OCI-LY1 (cell line): ENCODE measurements at regions not wholly inside any gene's neighbourhood (a gene's known extent, or its start where the extent isn't known, plus 50 kb on each side); places are given as distances from the start of the nearest gene placed in this dataset.

Experiments used
- H2AFZ ChIP-seq: fragments of 200-600 bp; sonication (generic), shearing (Covaris generic); 2 replicates; pipeline ENCODE4 v1.6.0; 2014; ENCODE audit warnings: antibody characterized with exemption, mild to moderate bottlenecking, low read length
- H3F3A ChIP-seq: fragments of 200-600 bp; sonication (generic), shearing (Covaris generic); 2 replicates; pipeline ENCODE4 v1.6.0; 2014; ENCODE audit warnings: mild to moderate bottlenecking, antibody characterized with exemption, low read length, moderate library complexity; ENCODE audit not compliant: insufficient read depth
- H3K27ac ChIP-seq: fragments of 200-600 bp; sonication (generic); 2 replicates; pipeline ENCODE4 v1.5.1; 2014; ENCODE audit warnings: low read length, mixed run types, mild to moderate bottlenecking, low read depth; ENCODE audit not compliant: poor library complexity, severe bottlenecking
- H3K27me3 ChIP-seq: fragments of 200-600 bp; sonication (generic); 2 replicates; pipeline ENCODE4 v1.6.0; 2014; ENCODE audit warnings: antibody characterized with exemption, mild to moderate bottlenecking, low read length, moderate library complexity; ENCODE audit not compliant: insufficient read depth
- H3K36me3 ChIP-seq: fragments of 200-600 bp; sonication (generic); 2 replicates; pipeline ENCODE4 v1.6.1; 2014; ENCODE audit warnings: mild to moderate bottlenecking, antibody characterized with exemption, low read length, moderate library complexity, mixed read lengths; ENCODE audit not compliant: insufficient read depth
- H3K4me1 ChIP-seq: fragments of 200-600 bp; sonication (generic); 2 replicates; pipeline ENCODE4 v1.5.1; 2014; ENCODE audit warnings: mild to moderate bottlenecking, low read length, moderate library complexity; ENCODE audit not compliant: insufficient read depth, severe bottlenecking
- H3K4me2 ChIP-seq: fragments of 200-600 bp; sonication (generic), shearing (Covaris generic); 2 replicates; pipeline ENCODE4 v1.6.1; 2014; ENCODE audit warnings: low read length
- H3K4me3 ChIP-seq: fragments of 200-600 bp; sonication (generic); 2 replicates; pipeline ENCODE4 v1.5.1; 2014; ENCODE audit warnings: low read length, low read depth, mild to moderate bottlenecking, mixed read lengths; ENCODE audit not compliant: poor library complexity, severe bottlenecking
- H3K79me2 ChIP-seq: fragments of 200-600 bp; shearing (Covaris generic); 2 replicates; pipeline ENCODE4 v1.6.1; 2016; ENCODE audit warnings: mixed run types, low read length, mixed read lengths; ENCODE audit not compliant: insufficient read depth
- H3K9ac ChIP-seq: fragments of 200-600 bp; sonication (generic), shearing (Covaris generic); 2 replicates; pipeline ENCODE4 v1.6.1; 2014; ENCODE audit warnings: mild to moderate bottlenecking, low read length, mixed read lengths
- H3K9me2 ChIP-seq: fragments of 200-600 bp; sonication (generic), shearing (Covaris generic); 2 replicates; pipeline ENCODE4 v1.6.1; 2014; ENCODE audit warnings: low read depth, mild to moderate bottlenecking, low read length, mixed read lengths
- H3K9me3 ChIP-seq: fragments of 200-600 bp; shearing (Covaris generic); 2 replicates; pipeline ENCODE4 v1.6.1; 2014; ENCODE audit warnings: low read length, mixed read lengths
- H4K20me1 ChIP-seq: fragments of 200-600 bp; sonication (generic), shearing (Covaris generic); 2 replicates; pipeline ENCODE4 v1.6.0; 2016; ENCODE audit warnings: mild to moderate bottlenecking, low read length; ENCODE audit not compliant: insufficient read depth
- CTCF ChIP-seq: fragments of 200-600 bp; sonication (generic), shearing (Covaris generic); IDR thresholded peaks from 2 replicates; pipeline ENCODE4 v1.5.1; 2017; ENCODE audit warnings: mild to moderate bottlenecking, antibody characterized with exemption, low read length, moderate library complexity, mixed read lengths
- EZH2 ChIP-seq: fragments of 200-600 bp; sonication (generic), shearing (Covaris generic); IDR thresholded peaks from 2 replicates; pipeline ENCODE4 v1.8.0; 2017; ENCODE audit warnings: borderline replicate concordance, mixed run types, mild to moderate bottlenecking, antibody characterized with exemption, low read length, moderate library complexity, mixed read lengths

DNA sequence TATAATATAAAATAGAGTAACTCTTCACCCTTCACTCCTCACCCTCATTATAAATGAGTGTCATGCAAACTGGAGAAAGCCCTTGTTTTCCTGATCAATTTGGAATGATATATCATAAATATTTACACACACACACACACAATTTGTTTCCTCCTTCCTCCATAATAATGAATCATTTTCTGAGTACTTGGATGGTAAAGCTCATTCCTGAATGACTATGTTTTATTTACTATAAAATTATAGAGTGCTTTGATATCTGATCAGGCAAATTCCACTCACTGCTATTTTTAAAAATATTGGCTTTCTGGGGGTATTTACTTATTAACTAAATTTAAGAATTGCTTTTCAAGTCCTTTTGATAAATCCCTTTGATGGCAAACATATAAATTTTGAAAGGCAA, 1125.5 kb upstream of the CNTNAP5 start:
- no peaks in the 10 kb centered on the region for H3F3A ChIP-seq
- no peaks in the 10 kb centered on the region for H4K20me1 ChIP-seq
- no peaks in the 10 kb centered on the region for H3K79me2 ChIP-seq
- no peak overlapping the region for H3K4me2 ChIP-seq
- H2AFZ ChIP-seq: no peak overlapping the region
- H3K9ac ChIP-seq: no peak overlapping the region
- H3K36me3 ChIP-seq: no peaks in the 10 kb centered on the region
- no peak for TF ChIP-seq CTCF
- H3K9me3 ChIP-seq: no peaks in the 10 kb centered on the region
- H3K27ac ChIP-seq: no peak overlapping the region
- no peaks in the 10 kb centered on the region for H3K27me3 ChIP-seq
- no peak overlapping the region for H3K4me3 ChIP-seq
- H3K9me2 ChIP-seq: no peaks in the 10 kb centered on the region
- H3K4me1 ChIP-seq: no peaks in the 10 kb centered on the region

GRCh38 chr2:122905431-122905830, 1119.7 kb upstream of the CNTNAP5 start:
- Histone ChIP-seq H3K9me3 (no peaks in the 10 kb centered on the region), H3K4me3 (no peak overlapping the region), H4K20me1 (no peaks in the 10 kb centered on the region), H3K27me3 (no peaks in the 10 kb centered on the region), H3F3A (no peaks in the 10 kb centered on the region), H3K9me2 (no peaks in the 10 kb centered on the region), H3K36me3 (no peaks in the 10 kb centered on the region), H3K27ac (no peak overlapping the region), H2AFZ (no peak overlapping the region), H3K4me1 (no peaks in the 10 kb centered on the region), H3K79me2 (no peaks in the 10 kb centered on the region), H3K9ac (no peak overlapping the region), H3K4me2 (no peak overlapping the region)
- no peak for TF ChIP-seq EZH2

- H3K4me1 ChIP-seq: no peaks in the 10 kb centered on the region
- H3K27ac ChIP-seq: no peak overlapping the region
- no peaks in the 10 kb centered on the region for H3K9me2 ChIP-seq
- no peaks in the 10 kb centered on the region for H3F3A ChIP-seq
- H3K36me3 ChIP-seq: no peaks in the 10 kb centered on the region
- no peaks in the 10 kb centered on the region for H3K9me3 ChIP-seq
- H3K79me2 ChIP-seq: no peaks in the 10 kb centered on the region
- H3K27me3 ChIP-seq: no peaks in the 10 kb centered on the region
- no peaks in the 10 kb centered on the region for H4K20me1 ChIP-seq
- no peak overlapping the region for H3K4me2 ChIP-seq
- H2AFZ ChIP-seq: no peak overlapping the region
- TF ChIP-seq CTCF (no peak), EZH2 (no peak)
- H3K9ac ChIP-seq: no peak overlapping the region
- H3K4me3 ChIP-seq: no peak overlapping the region
Observed at GRCh38 chr2:122908159-122908558, 1116.9 kb upstream of the CNTNAP5 start.

DNA sequence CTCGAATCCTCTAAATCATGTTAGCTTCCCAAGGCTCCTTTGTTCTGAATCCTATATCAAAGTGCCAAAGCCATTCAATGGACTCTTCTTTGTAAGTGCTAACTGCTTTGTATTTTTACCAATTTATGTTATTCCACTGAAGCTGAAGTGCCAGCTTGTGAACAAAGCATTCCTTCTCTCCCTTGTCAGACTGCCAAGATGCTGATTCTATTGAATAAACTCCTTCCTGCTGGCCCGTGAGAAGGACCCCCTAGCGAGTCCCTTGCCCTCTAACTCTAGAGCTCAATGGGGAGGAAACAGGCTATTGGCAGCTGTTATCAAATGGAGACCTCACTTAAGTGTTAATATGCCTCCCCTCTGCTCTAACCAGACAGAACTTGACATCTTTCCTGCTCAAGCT, 1097.9 kb upstream of the CNTNAP5 start:
- no peak overlapping the region for H3K4me3 ChIP-seq
- H3K9me2 ChIP-seq: no peaks in the 10 kb centered on the region
- H3K79me2 ChIP-seq: no peaks in the 10 kb centered on the region
- no peak overlapping the region for H2AFZ ChIP-seq
- no peak for TF ChIP-seq CTCF
- no peak for TF ChIP-seq EZH2
- no peaks in the 10 kb centered on the region for H3F3A ChIP-seq
- H3K4me2 ChIP-seq: no peak overlapping the region
- no peaks in the 10 kb centered on the region for H4K20me1 ChIP-seq
- H3K9me3 ChIP-seq: no peaks in the 10 kb centered on the region
- H3K27ac ChIP-seq: no peak overlapping the region
- no peaks in the 10 kb centered on the region for H3K4me1 ChIP-seq
- H3K9ac ChIP-seq: no peak overlapping the region
- no peaks in the 10 kb centered on the region for H3K27me3 ChIP-seq
- no peaks in the 10 kb centered on the region for H3K36me3 ChIP-seq
